Osteoblast (primary cell): ENCODE measurements at regions not wholly inside any gene's neighbourhood (a gene's known extent, or its start where the extent isn't known, plus 50 kb on each side); places are given as distances from the start of the nearest gene placed in this dataset.

Experiments used
- DNase-seq: peaks from one replicate; pipeline ENCODE4 v3.0.0; 2011; ENCODE audit warnings: low spot score, mixed read lengths; ENCODE audit not compliant: insufficient read length; ENCODE audit errors: missing footprints
- H2AFZ ChIP-seq: 2 replicates; pipeline ENCODE4 v1.6.0; 2011; ENCODE audit warnings: mild to moderate bottlenecking, low read length
- H3K27ac ChIP-seq: 2 replicates; pipeline ENCODE4 v1.5.1; 2011; ENCODE audit warnings: mild to moderate bottlenecking, low read depth, low read length, moderate library complexity
- H3K27me3 ChIP-seq: 2 replicates; pipeline ENCODE4 v1.6.0; 2012; ENCODE audit warnings: mild to moderate bottlenecking, control low read depth, inconsistent platforms, low read length, moderate library complexity; ENCODE audit not compliant: insufficient read depth
- H3K36me3 ChIP-seq: 2 replicates; pipeline ENCODE4 v1.5.1; 2011; ENCODE audit warnings: mild to moderate bottlenecking, low read length, control low read depth, moderate library complexity; ENCODE audit not compliant: insufficient read depth
- H3K4me1 ChIP-seq: 2 replicates; pipeline ENCODE4 v1.5.1; 2011; ENCODE audit warnings: mild to moderate bottlenecking, low read length, control low read depth, moderate library complexity; ENCODE audit not compliant: insufficient read depth
- H3K4me2 ChIP-seq: 2 replicates; pipeline ENCODE4 v1.6.0; 2011; ENCODE audit warnings: mild to moderate bottlenecking, low read length; ENCODE audit not compliant: insufficient read depth
- H3K4me3 ChIP-seq: fragments of 200-600 bp; sonication (generic); 3 replicates; pipeline ENCODE4 v1.5.1; 2012; ENCODE audit warnings: mild to moderate bottlenecking, low read length, inconsistent platforms; ENCODE audit not compliant: insufficient read depth
- H3K79me2 ChIP-seq: 2 replicates; pipeline ENCODE4 v1.6.0; 2012; ENCODE audit warnings: mild to moderate bottlenecking, low read length, control low read depth, inconsistent platforms; ENCODE audit not compliant: insufficient read depth
- H3K9me3 ChIP-seq: 2 replicates; pipeline ENCODE4 v1.5.1; 2011; ENCODE audit warnings: low read depth, low read length, control low read depth
- H4K20me1 ChIP-seq: 2 replicates; pipeline ENCODE4 v1.6.0; 2012; ENCODE audit warnings: mild to moderate bottlenecking, low read length, control low read depth; ENCODE audit not compliant: insufficient read depth
- TF ChIP-seq, protein P1 (sequence below): IDR thresholded peaks from 2 replicates; pipeline ENCODE4 v1.5.1; 2011; ENCODE audit warnings: mild to moderate bottlenecking, low read depth, low read length, moderate library complexity; ENCODE audit errors: extremely low read depth

DNA sequence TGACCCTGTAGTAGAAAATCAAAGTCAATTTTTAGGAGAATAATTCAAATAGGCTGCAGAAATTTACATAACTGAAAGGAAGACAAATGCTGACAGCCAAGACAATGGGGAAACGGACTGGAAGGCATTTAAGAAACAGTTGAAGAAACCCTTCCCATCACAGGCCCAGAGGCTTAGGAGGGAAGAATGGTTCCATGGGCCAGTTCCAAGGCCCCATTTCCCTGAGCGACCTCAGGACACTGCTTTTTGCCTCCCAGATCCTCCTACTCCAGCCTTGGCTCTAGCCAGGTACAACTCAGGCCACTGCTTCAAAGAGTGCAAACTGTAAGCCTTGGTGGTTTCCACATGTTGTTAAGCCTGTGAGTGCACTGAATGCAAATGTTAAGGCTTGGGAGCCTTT lies 184.1 kb upstream of the SGCD start:
- Histone ChIP-seq H3K4me2 (no peak overlapping the region), H3K27me3 (no peaks in the 10 kb centered on the region), H2AFZ (no peak overlapping the region), H3K36me3 (no peaks in the 10 kb centered on the region), H3K4me3 (no peak overlapping the region), H4K20me1 (no peaks in the 10 kb centered on the region), H3K27ac (no peak overlapping the region), H3K4me1 (peaks cover 11% of the 10 kb centered on the region), H3K79me2 (no peaks in the 10 kb centered on the region), H3K9me3 (no peaks in the 10 kb centered on the region)
- no peak for DNase-seq
- TF ChIP-seq, protein P1, sequence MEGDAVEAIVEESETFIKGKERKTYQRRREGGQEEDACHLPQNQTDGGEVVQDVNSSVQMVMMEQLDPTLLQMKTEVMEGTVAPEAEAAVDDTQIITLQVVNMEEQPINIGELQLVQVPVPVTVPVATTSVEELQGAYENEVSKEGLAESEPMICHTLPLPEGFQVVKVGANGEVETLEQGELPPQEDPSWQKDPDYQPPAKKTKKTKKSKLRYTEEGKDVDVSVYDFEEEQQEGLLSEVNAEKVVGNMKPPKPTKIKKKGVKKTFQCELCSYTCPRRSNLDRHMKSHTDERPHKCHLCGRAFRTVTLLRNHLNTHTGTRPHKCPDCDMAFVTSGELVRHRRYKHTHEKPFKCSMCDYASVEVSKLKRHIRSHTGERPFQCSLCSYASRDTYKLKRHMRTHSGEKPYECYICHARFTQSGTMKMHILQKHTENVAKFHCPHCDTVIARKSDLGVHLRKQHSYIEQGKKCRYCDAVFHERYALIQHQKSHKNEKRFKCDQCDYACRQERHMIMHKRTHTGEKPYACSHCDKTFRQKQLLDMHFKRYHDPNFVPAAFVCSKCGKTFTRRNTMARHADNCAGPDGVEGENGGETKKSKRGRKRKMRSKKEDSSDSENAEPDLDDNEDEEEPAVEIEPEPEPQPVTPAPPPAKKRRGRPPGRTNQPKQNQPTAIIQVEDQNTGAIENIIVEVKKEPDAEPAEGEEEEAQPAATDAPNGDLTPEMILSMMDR, result no peak

DNA sequence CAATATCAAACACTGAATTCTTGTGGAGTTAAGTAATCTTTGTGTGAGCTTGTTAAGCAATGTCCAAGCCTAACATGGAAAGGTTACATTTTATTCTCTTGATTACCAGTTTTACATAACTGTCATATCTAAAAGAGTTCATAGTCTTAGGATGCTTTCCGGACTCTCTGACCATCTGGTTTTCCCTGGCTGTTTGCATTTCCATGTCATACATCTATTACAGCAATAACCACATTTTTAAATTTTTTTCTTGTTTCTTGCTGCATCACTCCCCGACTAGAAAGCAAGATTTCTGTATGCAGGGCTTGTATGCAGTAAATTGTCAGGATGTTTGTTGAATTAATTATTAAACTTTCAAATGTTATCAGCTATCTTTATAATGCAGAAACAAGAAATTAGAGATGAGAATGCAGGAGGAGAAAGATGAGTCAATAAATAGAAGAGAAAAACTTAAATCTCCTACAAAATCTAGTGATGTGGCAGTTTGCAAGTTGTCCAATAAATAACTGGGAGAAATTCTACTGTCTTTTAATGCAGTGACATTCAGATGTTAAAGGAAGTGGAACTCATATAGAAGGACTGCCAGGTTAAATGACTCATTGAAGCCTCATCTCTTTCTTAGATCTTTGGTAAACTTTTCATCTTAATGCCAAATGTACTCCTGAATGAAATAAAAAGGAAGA lies 179.6 kb upstream of the SGCD start:
- H4K20me1 ChIP-seq, result no peaks in the 10 kb centered on the region
- no peaks in the 10 kb centered on the region for H3K9me3 ChIP-seq
- TF ChIP-seq, protein P1, result no peak
- peak overlapping the region; percentile 54 for H3K4me2 ChIP-seq
- no peak overlapping the region for H2AFZ ChIP-seq
- no peak for DNase-seq
- H3K27me3 ChIP-seq, result no peaks in the 10 kb centered on the region
- H3K27ac ChIP-seq, result peak overlapping the region; percentile 53
- H3K4me1 ChIP-seq, result peaks cover 24% of the 10 kb centered on the region
- no peaks in the 10 kb centered on the region for H3K79me2 ChIP-seq
- H3K4me3 ChIP-seq, result no peak overlapping the region
- H3K36me3 ChIP-seq, result no peaks in the 10 kb centered on the region

DNA sequence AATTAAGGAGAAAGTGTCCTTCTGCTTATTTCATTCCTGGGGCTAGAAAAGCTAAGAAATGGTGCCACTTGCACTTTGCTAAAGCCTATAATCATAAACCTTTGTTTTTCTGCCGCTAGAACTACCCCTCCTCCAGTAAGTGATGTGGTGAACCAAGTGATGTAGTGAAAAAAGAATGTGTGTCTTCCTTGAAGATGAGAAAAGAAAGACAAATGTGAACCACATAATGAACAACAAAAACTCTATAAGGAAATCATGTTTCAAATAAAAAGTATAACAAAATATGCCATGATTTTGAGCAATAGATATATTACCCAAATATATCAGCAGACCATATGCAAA lies 179.0 kb upstream of the SGCD start:
- peak overlapping the region; percentile 53 for H3K27ac ChIP-seq
- H3K79me2 ChIP-seq, result no peaks in the 10 kb centered on the region
- H3K4me1 ChIP-seq, result peaks cover 24% of the 10 kb centered on the region
- H3K4me3 ChIP-seq, result no peak overlapping the region
- no peaks in the 10 kb centered on the region for H3K36me3 ChIP-seq
- no peak for DNase-seq
- no peaks in the 10 kb centered on the region for H4K20me1 ChIP-seq
- no peak overlapping the region for H2AFZ ChIP-seq
- peak overlapping the region; percentile 54 for H3K4me2 ChIP-seq
- TF ChIP-seq, protein P1, result no peak
- H3K9me3 ChIP-seq, result no peaks in the 10 kb centered on the region
- H3K27me3 ChIP-seq, result no peaks in the 10 kb centered on the region

DNA sequence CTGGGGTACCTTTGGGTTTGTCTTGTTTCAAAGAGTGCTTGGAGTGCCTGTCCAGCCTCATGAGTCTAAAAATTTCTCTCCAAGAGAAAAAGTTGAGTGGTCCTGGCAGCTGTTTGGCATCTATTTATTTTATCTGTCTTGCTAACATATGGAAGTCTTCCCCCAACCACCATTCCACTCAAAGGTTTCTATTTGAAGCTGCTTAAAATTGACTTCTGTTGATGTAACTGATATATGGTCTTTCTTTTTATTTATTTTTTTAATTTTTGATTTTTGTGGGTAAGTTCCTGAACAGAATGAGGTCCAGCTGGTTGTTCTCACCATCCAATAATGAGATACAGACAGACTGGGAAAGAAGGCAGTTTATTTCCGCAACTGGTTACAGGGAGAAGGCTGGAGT lies 178.7 kb upstream of the SGCD start:
- H3K4me2 ChIP-seq, result peak overlapping the region; percentile 54
- no peaks in the 10 kb centered on the region for H3K9me3 ChIP-seq
- H3K27me3 ChIP-seq, result no peaks in the 10 kb centered on the region
- H2AFZ ChIP-seq, result no peak overlapping the region
- H3K27ac ChIP-seq, result peak overlapping the region; percentile 19
- TF ChIP-seq, protein P1, result no peak
- H3K36me3 ChIP-seq, result no peaks in the 10 kb centered on the region
- peaks cover 24% of the 10 kb centered on the region for H3K4me1 ChIP-seq
- no peak overlapping the region for H3K4me3 ChIP-seq
- no peak for DNase-seq
- no peaks in the 10 kb centered on the region for H4K20me1 ChIP-seq
- H3K79me2 ChIP-seq, result no peaks in the 10 kb centered on the region
